Stomach smooth muscle (tissue), 2 donors: ENCODE measurements at regions not wholly inside any gene's neighbourhood (a gene's known extent, or its start where the extent isn't known, plus 50 kb on each side); places are given as distances from the start of the nearest gene placed in this dataset.

Experiments
- H3K27ac ChIP-seq: one replicate; pipeline ENCODE4 v1.7.0; 2013; ENCODE audit warnings: mild to moderate bottlenecking, low read length, inconsistent platforms
- H3K27me3 ChIP-seq, 2 donors: one replicate each; pipeline ENCODE4 v1.7.0; 2013; ENCODE audit warnings: low read length in 2 of 2; ENCODE audit not compliant: insufficient read depth in 2 of 2, control insufficient read depth in 1 of 2
- H3K36me3 ChIP-seq, 2 donors: one replicate each; pipeline ENCODE4 v1.7.0; 2013; ENCODE audit warnings: low read length in 2 of 2; ENCODE audit not compliant: control insufficient read depth in 2 of 2, insufficient read depth in 2 of 2
- H3K4me1 ChIP-seq: one replicate; pipeline ENCODE4 v1.7.0; 2013; ENCODE audit warnings: low read length; ENCODE audit not compliant: control insufficient read depth, insufficient read depth
- H3K4me3 ChIP-seq, 2 donors: one replicate each; pipeline ENCODE4 v1.7.0; 2013; ENCODE audit warnings: low read length in 2 of 2
- H3K9ac ChIP-seq, 2 donors: one replicate each; pipeline ENCODE4 v1.7.0; 2013; ENCODE audit warnings: low read length in 2 of 2, mild to moderate bottlenecking in 1 of 2
- H3K9me3 ChIP-seq, 2 donors: one replicate each; pipeline ENCODE4 v1.7.0; 2013; ENCODE audit warnings: low read length in 2 of 2; ENCODE audit not compliant: control insufficient read depth in 2 of 2
- donor health status: healthy.
- donor health status: Pancreatic carcinoma.

DNA sequence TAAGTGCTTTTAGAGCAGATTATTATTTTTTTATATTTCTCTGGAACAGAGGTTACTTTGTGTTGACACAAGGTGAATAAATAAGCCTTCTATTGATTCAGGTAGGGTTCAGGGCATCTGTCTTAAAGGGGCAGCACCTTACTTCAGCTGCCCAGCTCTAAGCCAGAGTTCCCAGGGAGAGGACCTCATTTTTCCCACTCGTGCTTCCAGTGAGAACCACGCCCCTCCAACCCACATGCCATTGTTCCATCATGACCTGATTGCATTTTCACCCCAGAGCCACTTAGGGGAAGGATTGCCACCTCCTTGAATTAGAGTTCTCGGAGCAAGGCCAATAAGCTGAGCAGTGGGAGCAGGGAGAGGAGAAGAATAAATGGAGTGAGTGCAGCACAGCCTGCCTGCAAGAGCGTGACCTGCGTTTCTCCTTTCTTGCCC is 104.3 kb upstream of the FRY start:
- H3K27me3 ChIP-seq, result no peaks in the 10 kb centered on the region
- H3K4me3 ChIP-seq, result no peak overlapping the region
- H3K4me1 ChIP-seq, result no peaks in the 10 kb centered on the region
- H3K27ac ChIP-seq, result no peak overlapping the region
- H3K9me3 ChIP-seq, result no peaks in the 10 kb centered on the region
- H3K36me3 ChIP-seq, result no peaks in the 10 kb centered on the region
- no peak overlapping the region for H3K9ac ChIP-seq

DNA sequence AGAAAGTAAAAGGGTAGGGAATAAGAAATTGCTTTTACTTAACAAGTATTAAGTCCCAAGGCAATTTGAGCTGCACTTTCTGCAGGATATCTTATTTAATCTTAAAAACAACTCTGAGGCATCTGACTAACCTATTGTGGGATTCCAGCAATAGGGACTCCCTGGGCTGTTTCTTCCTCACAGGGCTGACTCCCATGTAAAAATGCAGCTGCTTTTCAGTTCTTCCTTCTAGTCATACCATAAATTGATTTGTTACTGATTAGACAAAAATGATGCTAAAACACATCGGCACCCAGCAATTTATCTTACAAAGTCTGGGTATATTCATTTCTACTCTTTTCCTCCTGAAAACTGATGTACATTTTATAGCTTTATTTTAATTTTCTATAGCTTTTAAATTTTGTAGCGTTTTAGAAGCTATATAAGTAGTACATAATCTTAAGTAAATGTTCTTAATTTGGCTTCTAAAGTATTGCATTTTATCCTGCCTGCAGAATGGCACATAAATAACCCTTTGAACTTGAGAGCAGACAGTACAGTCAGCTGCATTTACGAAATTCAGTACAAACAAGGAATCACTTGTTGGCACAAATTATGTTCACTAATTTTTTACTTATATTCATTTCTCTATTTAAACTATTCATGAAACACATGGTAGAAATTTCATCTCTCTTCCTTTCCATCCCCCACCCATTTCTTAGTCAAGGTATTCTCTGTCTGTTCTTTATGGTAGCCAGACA is 102.4 kb upstream of the FRY start:
- H3K27me3 ChIP-seq, result no peaks in the 10 kb centered on the region
- H3K4me1 ChIP-seq, result no peaks in the 10 kb centered on the region
- H3K9ac ChIP-seq, result no peak overlapping the region
- H3K4me3 ChIP-seq, result no peak overlapping the region
- no peak overlapping the region for H3K27ac ChIP-seq
- no peaks in the 10 kb centered on the region for H3K36me3 ChIP-seq
- H3K9me3 ChIP-seq, result no peaks in the 10 kb centered on the region

DNA sequence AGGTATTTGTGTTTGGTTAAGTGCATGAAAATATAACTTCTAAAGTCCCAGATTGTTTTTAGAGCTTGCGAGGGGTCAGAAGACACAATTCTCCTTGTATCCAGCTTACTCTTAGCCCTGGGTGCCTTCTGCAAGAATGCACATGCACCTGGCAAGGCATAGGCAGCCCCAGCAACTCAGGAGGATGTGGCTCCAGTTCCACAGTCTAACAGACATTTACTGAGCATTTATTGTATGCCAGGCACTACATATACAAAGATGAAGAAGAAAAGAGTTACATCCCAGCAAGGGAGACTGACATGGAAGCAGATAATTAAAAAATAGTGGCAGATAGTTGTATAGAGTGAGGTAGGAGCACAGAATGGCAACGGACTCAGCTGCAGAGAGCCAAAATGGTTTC is 101.1 kb upstream of the FRY start:
- Histone ChIP-seq H3K27me3 (no peaks in the 10 kb centered on the region), H3K4me3 (no peak overlapping the region), H3K9me3 (no peaks in the 10 kb centered on the region), H3K36me3 (no peaks in the 10 kb centered on the region), H3K4me1 (no peaks in the 10 kb centered on the region), H3K9ac (no peak overlapping the region), H3K27ac (no peak overlapping the region)

DNA sequence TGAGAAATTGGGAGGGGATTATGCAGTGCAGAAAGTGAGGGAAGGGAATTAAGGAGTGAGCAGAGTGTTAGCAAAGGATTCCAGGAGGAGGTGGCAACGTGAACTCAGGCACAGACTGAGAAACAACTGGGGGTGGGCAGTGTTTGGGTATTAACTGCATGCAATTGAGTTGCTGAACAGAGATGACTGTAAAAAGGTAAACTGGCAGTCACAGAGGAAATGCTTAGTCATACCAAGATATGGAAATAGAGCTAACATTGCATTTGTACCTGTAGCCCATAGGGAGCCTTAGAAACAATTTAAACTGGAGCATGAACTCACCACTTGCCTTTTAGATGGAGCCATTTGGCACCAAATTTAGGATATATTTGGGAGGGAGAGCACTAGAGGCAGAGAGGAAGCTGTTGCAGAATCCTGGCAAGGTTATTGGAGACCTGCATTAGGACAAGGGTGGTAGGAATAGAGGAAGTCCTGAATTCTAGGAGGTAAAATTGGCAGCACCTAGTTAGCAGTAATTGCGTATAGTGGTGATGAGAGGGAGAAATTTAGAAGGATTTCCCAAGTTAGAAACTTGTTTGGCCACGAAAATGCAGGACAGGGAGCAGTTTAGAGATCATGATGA is 100.6 kb upstream of the FRY start:
- H3K4me3 ChIP-seq, result no peak overlapping the region
- H3K9ac ChIP-seq, result no peak overlapping the region
- no peaks in the 10 kb centered on the region for H3K27me3 ChIP-seq
- no peak overlapping the region for H3K27ac ChIP-seq
- H3K36me3 ChIP-seq, result no peaks in the 10 kb centered on the region
- no peaks in the 10 kb centered on the region for H3K4me1 ChIP-seq
- no peaks in the 10 kb centered on the region for H3K9me3 ChIP-seq

DNA sequence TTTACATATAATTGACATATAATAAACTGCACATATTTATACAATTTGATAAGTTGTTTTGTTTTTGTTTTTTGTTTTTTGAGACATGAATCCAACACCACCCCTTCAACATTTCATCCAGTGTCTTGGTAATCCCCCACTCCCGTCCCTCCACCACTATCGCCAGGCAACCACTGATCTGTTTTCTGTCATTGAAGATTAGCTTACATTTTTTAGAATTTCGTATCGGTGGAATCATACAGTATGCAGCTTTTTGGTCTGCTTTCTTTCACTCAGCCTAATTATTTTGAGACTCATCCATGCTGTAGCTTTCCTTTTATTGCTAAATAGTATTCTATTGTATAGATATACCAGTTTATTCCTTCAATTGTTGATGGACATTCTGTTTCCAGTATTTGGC is 94.1 kb upstream of the FRY start:
- Histone ChIP-seq H3K9ac (no peak overlapping the region), H3K4me3 (no peak overlapping the region), H3K9me3 (no peaks in the 10 kb centered on the region), H3K4me1 (no peaks in the 10 kb centered on the region), H3K27ac (no peak overlapping the region), H3K36me3 (no peaks in the 10 kb centered on the region), H3K27me3 (no peaks in the 10 kb centered on the region)

DNA sequence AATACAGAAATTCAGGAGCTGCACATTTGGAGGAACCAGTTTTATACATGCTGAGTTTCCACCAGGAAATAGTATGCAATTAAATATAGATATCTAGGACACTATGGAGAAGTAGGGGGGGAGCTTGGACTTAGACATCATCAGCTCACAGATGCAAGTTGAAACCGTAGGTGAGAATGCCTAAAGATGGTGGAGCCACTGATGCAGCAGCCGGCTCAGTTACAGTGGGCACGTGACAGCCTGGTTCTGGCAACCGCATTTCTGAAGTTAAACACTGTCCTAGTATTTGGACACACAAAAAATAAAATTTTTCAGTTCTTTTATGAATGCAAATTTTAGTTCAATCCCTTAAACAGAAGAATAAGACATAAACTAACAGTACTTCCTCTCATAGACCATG is 91.5 kb upstream of the FRY start:
- no peaks in the 10 kb centered on the region for H3K36me3 ChIP-seq
- H3K27ac ChIP-seq, result no peak overlapping the region
- no peaks in the 10 kb centered on the region for H3K4me1 ChIP-seq
- H3K9me3 ChIP-seq, result no peaks in the 10 kb centered on the region
- no peak overlapping the region for H3K4me3 ChIP-seq
- H3K9ac ChIP-seq, result no peak overlapping the region
- H3K27me3 ChIP-seq, result no peaks in the 10 kb centered on the region

DNA sequence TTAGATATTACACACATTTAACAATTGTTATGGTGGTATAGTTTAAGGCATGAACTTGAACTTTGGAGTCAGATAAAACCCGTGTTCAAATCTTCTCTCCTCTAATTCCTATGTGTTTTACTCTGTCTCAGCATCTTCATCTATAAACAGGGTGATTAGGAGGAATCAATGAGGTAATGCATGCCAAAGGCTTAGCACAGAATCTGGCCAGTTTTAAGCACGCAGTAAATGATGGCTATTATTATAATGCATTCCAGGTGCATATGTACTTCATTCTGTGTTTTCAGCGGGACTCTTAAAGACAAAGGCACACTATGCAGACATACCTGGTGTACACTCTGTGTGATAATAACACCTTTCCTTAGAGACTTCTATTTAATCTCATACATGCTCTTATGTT is 88.0 kb upstream of the FRY start:
- H3K27me3 ChIP-seq, result no peaks in the 10 kb centered on the region
- no peaks in the 10 kb centered on the region for H3K9me3 ChIP-seq

DNA sequence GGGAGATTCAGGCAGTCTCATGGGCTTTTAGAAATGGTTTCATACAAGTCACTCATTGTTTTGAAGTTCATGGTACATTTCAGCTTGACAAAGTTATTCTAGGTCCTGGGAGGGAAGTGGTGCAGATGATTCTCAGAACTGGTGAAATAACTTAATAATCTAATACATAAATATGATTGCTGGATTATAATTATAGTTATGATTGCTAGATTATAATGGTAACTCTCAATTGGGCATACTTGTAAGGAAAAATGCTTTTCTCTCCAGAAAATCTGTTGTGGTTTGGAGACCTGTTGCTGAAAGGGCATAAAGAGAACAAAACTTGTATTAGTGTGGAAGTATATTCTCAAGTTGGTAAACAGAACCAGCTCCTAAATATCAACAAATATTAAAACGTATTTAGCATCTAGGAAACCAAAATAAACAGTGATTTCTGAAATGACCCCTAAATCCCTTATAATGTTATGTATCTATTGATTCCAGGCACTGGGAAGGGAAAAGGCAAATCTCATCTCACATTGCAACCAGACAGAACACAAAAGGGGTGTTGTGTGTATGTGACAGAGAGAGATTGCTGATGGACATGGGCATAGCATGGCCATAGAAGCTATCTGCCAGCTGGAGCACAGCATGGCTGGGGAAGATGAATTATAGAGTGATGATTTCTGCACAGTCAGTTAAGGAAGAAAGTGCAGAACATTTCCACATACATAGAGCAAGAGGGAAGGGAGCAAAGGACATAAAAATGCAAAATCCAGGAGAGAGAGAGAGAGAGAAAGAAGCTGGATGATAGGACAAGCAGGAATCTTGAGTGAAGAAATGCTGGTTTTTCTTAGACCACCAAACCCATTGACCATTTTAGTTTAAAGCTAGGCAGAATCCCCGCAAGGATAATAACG is 87.1 kb upstream of the FRY start:
- Histone ChIP-seq H3K36me3 (no peaks in the 10 kb centered on the region), H3K27me3 (no peaks in the 10 kb centered on the region), H3K27ac (no peak overlapping the region), H3K4me3 (no peak overlapping the region), H3K9me3 (no peaks in the 10 kb centered on the region), H3K4me1 (no peaks in the 10 kb centered on the region), H3K9ac (no peak overlapping the region)

More for the DNA sequence above, 88.0 kb upstream of the FRY start:
- Histone ChIP-seq H3K9ac (no peak overlapping the region), H3K4me1 (no peaks in the 10 kb centered on the region), H3K27ac (no peak overlapping the region), H3K36me3 (no peaks in the 10 kb centered on the region), H3K4me3 (no peak overlapping the region)

DNA sequence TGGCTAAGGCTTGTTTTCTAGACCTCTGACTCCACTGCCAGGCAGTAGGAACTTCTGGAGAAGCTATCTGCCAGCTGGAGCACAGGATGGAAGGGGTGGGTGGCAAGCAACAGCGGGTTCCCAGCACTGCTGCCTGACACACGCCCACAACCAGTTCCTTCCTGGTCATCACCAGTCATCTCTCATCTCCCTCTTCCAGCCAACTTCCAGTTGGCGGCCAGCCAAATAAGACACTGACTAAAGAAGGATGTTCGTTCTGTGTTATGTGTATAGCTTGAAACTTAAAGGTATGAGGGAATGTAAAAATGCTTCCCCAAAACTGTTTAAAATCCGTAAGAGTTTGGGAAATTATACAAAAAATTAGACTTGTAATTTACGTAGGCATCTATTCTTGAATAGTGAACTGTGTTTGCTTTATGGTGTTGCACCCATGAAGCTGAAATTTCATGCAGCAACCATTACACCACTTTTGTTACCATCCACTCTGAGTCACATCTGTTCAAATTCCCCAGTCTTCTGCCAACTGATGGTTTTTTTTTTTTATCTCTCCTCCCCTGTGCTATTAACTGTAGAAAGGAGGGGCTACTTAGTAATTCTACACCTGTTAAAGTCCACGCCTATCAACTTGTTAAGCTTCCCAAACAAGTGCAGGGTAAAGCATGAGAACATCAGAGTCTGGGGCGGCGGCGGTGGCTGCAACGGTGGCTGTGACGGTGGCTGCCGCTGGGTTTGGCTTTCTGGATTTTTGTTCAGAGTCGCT is 86.2 kb upstream of the FRY start:
- H3K27ac ChIP-seq, result no peak overlapping the region
- H3K4me3 ChIP-seq, result no peak overlapping the region
- H3K9ac ChIP-seq, result no peak overlapping the region

DNA sequence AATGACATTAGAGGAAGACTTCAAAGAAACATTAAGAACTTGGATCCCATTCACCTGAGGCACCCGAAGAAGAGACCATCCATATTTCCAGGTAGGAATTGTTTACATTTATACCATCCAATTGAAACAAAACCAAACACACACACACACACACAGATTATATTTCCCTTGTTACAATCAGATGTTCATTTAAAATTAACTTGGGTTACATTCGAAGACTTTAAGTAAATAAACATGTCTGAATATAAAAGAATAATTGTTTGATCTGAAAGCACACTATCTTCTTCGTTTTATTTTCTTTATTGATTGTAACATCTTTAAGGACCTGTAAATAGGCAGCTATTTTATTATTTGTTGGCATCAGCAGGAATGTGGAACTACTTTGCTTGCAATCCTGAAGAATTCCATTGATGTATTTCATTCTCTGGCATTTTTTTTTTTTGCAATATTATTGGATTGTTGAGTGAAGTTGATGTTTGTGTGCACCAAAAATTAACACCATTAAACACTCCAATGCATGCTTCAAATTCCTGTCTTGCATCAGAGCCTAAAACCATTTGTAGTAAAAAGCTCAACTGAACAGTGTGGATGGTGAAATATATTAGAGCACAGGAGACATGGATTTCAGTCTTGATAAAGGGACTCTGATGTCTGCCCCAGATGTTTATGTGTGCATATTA is 85.3 kb upstream of the FRY start:
- Histone ChIP-seq H3K4me3 (no peak overlapping the region), H3K9ac (no peak overlapping the region), H3K36me3 (no peaks in the 10 kb centered on the region), H3K4me1 (no peaks in the 10 kb centered on the region), H3K27me3 (no peaks in the 10 kb centered on the region), H3K9me3 (no peaks in the 10 kb centered on the region), H3K27ac (no peak overlapping the region)

More for the DNA sequence above, 86.2 kb upstream of the FRY start:
- Histone ChIP-seq H3K9me3 (no peaks in the 10 kb centered on the region), H3K4me1 (no peaks in the 10 kb centered on the region), H3K36me3 (no peaks in the 10 kb centered on the region), H3K27me3 (no peaks in the 10 kb centered on the region)
